Cardiac septum (tissue), 1 donor: ENCODE measurements at regions not wholly inside any gene's neighbourhood (a gene's known extent, or its start where the extent isn't known, plus 50 kb on each side); places are given as distances from the start of the nearest gene placed in this dataset.

Source experiments
- DNase-seq: peaks from one replicate; pipeline ENCODE4 v3.0.0-alpha.2; 2020; ENCODE audit warnings: low spot score
- intact Hi-C: fragments of 100-400 bp; cut with DNase I; formaldehyde crosslinking; loops from one replicate; pipeline ENCODE4 v1.14.0; 2022
- donor health status: DM: no; HTN: no; CAD: no.

- DNase-seq: no peak
- intact Hi-C loops: no loop called here
Observed at GRCh38 chr14:38856798-38857197, 246.2 kb downstream of the SEC23A start.

GRCh38 chr14:38855513-38855912 is 247.5 kb downstream of the SEC23A start:
- no peak for DNase-seq

GRCh38 chr14:38851111-38851510 is 251.9 kb downstream of the SEC23A start:
- DNase-seq: no peak
- intact Hi-C loops: no loop called here

More at GRCh38 chr14:38855513-38855912, 247.5 kb downstream of the SEC23A start:
- intact Hi-C loops: no loop called here

- intact Hi-C loops: no loop called here
- DNase-seq: no peak
Observed at GRCh38 chr14:38850664-38851063, 252.4 kb downstream of the SEC23A start.

GRCh38 chr14:38848243-38848935 is 254.6 kb downstream of the SEC23A start:
- DNase-seq: no peak
- intact Hi-C loops: no loop called here

- no peak for DNase-seq
- intact Hi-C loops: no loop called here
Observed at GRCh38 chr14:38847161-38847560, 255.9 kb downstream of the SEC23A start.

GRCh38 chr14:38839694-38840365 is 263.2 kb downstream of the SEC23A start:
- intact Hi-C loops: no loop called here

GRCh38 chr14:38838979-38839323 is 264.1 kb downstream of the SEC23A start:
- DNase-seq: no peak
- intact Hi-C loops: no loop called here

More at GRCh38 chr14:38839694-38840365, 263.2 kb downstream of the SEC23A start:
- DNase-seq: no peak

GRCh38 chr14:38838049-38838978 is 264.7 kb downstream of the SEC23A start:
- no peak for DNase-seq
- intact Hi-C loops: no loop called here

- intact Hi-C loops: no loop called here
- DNase-seq: no peak
Observed at GRCh38 chr14:38837343-38838048, 265.5 kb downstream of the SEC23A start.

GRCh38 chr14:38836539-38836938 is 266.5 kb downstream of the SEC23A start:
- no peak for DNase-seq
- intact Hi-C loops: no loop called here

- DNase-seq: no peak
- intact Hi-C loops: no loop called here
Observed at GRCh38 chr14:38835874-38836273, 267.2 kb downstream of the SEC23A start.

- intact Hi-C loops: no loop called here
Observed at GRCh38 chr14:38828183-38828827, 274.7 kb downstream of the SEC23A start.

GRCh38 chr14:38824706-38825105 is 278.3 kb downstream of the SEC23A start:
- intact Hi-C loops: no loop called here

More at GRCh38 chr14:38828183-38828827, 274.7 kb downstream of the SEC23A start:
- DNase-seq: no peak

GRCh38 chr14:38818555-38818954 is 284.5 kb downstream of the SEC23A start:
- intact Hi-C loops: no loop called here
- DNase-seq: no peak

More at GRCh38 chr14:38824706-38825105, 278.3 kb downstream of the SEC23A start:
- DNase-seq: no peak

- intact Hi-C loops: no loop called here
Observed at GRCh38 chr14:38808734-38809455, 294.1 kb downstream of the SEC23A start.

GRCh38 chr14:38799671-38800070 is 303.4 kb downstream of the SEC23A start:
- DNase-seq: no peak
- intact Hi-C loops: no loop called here

More at GRCh38 chr14:38808734-38809455, 294.1 kb downstream of the SEC23A start:
- no peak for DNase-seq

GRCh38 chr14:38794677-38795076 is 308.4 kb downstream of the SEC23A start:
- no peak for DNase-seq
- intact Hi-C loops: no loop called here
